Fibroblast of lung (primary cell): ENCODE measurements at regions not wholly inside any gene's neighbourhood (a gene's known extent, or its start where the extent isn't known, plus 50 kb on each side); places are given as distances from the start of the nearest gene placed in this dataset.

ENCODE experiments used
- DNase-seq, 2 donors: peaks; one replicate each; pipeline versions ENCODE4 v3.0.0 to v3.0.0-alpha.2; 2010; ENCODE audit warnings: low read depth in 2 of 2
- H2AFZ ChIP-seq: 2 replicates; pipeline ENCODE4 v1.5.1; 2012; ENCODE audit warnings: low read length, control low read depth, inconsistent platforms
- H3K27ac ChIP-seq: 2 replicates; pipeline ENCODE4 v1.5.1; 2011; ENCODE audit warnings: low read length, control low read depth; ENCODE audit not compliant: insufficient read depth
- H3K27me3 ChIP-seq: 2 replicates; pipeline ENCODE4 v1.5.1; 2011; ENCODE audit warnings: mild to moderate bottlenecking, low read length; ENCODE audit not compliant: control insufficient read depth, insufficient read depth
- H3K36me3 ChIP-seq: 2 replicates; pipeline ENCODE4 v1.5.1; 2011; ENCODE audit warnings: low read length; ENCODE audit not compliant: control insufficient read depth, insufficient read depth
- H3K4me1 ChIP-seq: 2 replicates; pipeline ENCODE4 v1.5.1; 2011; ENCODE audit warnings: low read length; ENCODE audit not compliant: control insufficient read depth, insufficient read depth; ENCODE audit errors: extremely low read depth
- H3K4me2 ChIP-seq: 2 replicates; pipeline ENCODE4 v1.5.1; 2011; ENCODE audit warnings: low read length, control low read depth; ENCODE audit not compliant: insufficient read depth; ENCODE audit errors: extremely low read depth
- H3K4me3 ChIP-seq, 4 experiments: fragments of 200-600 bp in 1 of 4; sonication (generic) in 1 of 4; replicated peaks in 1 of 4; 2 replicates each; pipeline ENCODE4 v1.5.1; 2011 to 2016; ENCODE audit warnings: low read length in 4 of 4, low read depth in 3 of 4, mild to moderate bottlenecking in 3 of 4, control low read depth in 2 of 4, inconsistent platforms in 1 of 4, mixed read lengths in 1 of 4; ENCODE audit not compliant: insufficient read depth in 1 of 4; ENCODE audit errors: control extremely low read depth in 1 of 4
- H3K79me2 ChIP-seq: 2 replicates; pipeline ENCODE4 v1.5.1; 2012; ENCODE audit warnings: mild to moderate bottlenecking, low read length, inconsistent platforms; ENCODE audit not compliant: control insufficient read depth, insufficient read depth
- H3K9ac ChIP-seq: 2 replicates; pipeline ENCODE4 v1.5.1; 2011; ENCODE audit warnings: mild to moderate bottlenecking, low read length, control low read depth; ENCODE audit not compliant: insufficient read depth
- H3K9me3 ChIP-seq: 2 replicates; pipeline ENCODE4 v1.5.1; 2012; ENCODE audit warnings: low read depth, low read length; ENCODE audit not compliant: control insufficient read depth, insufficient read depth
- H4K20me1 ChIP-seq: 2 replicates; pipeline ENCODE4 v1.5.1; 2011; ENCODE audit warnings: low read length; ENCODE audit not compliant: control insufficient read depth, insufficient read depth; ENCODE audit errors: extremely low read depth
- CTCF ChIP-seq, 2 donors: IDR thresholded peaks in 1 of 2; conservative IDR thresholded peaks in 1 of 2; 1 replicate in 1 of 2; 2 replicates in 1 of 2; pipeline ENCODE4 v1.5.1; 2011 to 2012; ENCODE audit warnings: low read length in 2 of 2, control low read depth in 1 of 2, inconsistent platforms in 1 of 2, low read depth in 1 of 2, mild to moderate bottlenecking in 1 of 2
- EZH2 ChIP-seq: IDR thresholded peaks from 2 replicates; pipeline ENCODE4 v1.5.1; 2012; ENCODE audit warnings: low read length, control low read depth, mild to moderate bottlenecking; ENCODE audit errors: missing control alignments

- H3K36me3 ChIP-seq = no peaks in the 10 kb centered on the region
- no peak overlapping the region for H3K4me2 ChIP-seq
- DNase-seq = no peak
- H3K79me2 ChIP-seq = no peaks in the 10 kb centered on the region
- H2AFZ ChIP-seq = no peak overlapping the region
- TF ChIP-seq EZH2 (no peak), CTCF (conservative IDR thresholded peaks at IDR 0.05 in 1 of 2, IDR thresholded peaks at IDR 0.05 in 1 of 2; ENCODE audit: low read depth in 1 of 2, low read length in 2 of 2) (no peak)
- no peaks in the 10 kb centered on the region for H3K9me3 ChIP-seq
- no peak overlapping the region for H3K4me3 ChIP-seq
- no peaks in the 10 kb centered on the region for H3K4me1 ChIP-seq
- no peaks in the 10 kb centered on the region for H3K27me3 ChIP-seq
- no peaks in the 10 kb centered on the region for H4K20me1 ChIP-seq
- H3K9ac ChIP-seq = no peak overlapping the region
- no peak overlapping the region for H3K27ac ChIP-seq
Measured at GRCh38 chr10:83750604-83751003, 388.7 kb upstream of the GHITM start.

GRCh38 chr10:83753490-83753889 is 385.8 kb upstream of the GHITM start:
- Histone ChIP-seq H3K36me3 (no peaks in the 10 kb centered on the region), H3K9ac (no peak overlapping the region), H3K4me3 (no peak overlapping the region), H3K27me3 (no peaks in the 10 kb centered on the region), H3K27ac (no peak overlapping the region), H3K4me1 (no peaks in the 10 kb centered on the region), H3K79me2 (no peaks in the 10 kb centered on the region), H3K4me2 (no peak overlapping the region), H4K20me1 (no peaks in the 10 kb centered on the region), H2AFZ (no peak overlapping the region), H3K9me3 (no peaks in the 10 kb centered on the region)
- no peak for TF ChIP-seq CTCF (conservative IDR thresholded peaks at IDR 0.05 in 1 of 2, IDR thresholded peaks at IDR 0.05 in 1 of 2; ENCODE audit: low read depth in 1 of 2, low read length in 2 of 2)
- no peak for TF ChIP-seq EZH2
- DNase-seq = no peak

- no peak overlapping the region for H2AFZ ChIP-seq
- no peak overlapping the region for H3K9ac ChIP-seq
Measured at GRCh38 chr10:83754857-83755256, 384.5 kb upstream of the GHITM start.

More at GRCh38 chr10:83754857-83755256, 384.5 kb upstream of the GHITM start:
- H3K79me2 ChIP-seq = no peaks in the 10 kb centered on the region
- no peak for TF ChIP-seq EZH2
- no peak for TF ChIP-seq CTCF (conservative IDR thresholded peaks at IDR 0.05 in 1 of 2, IDR thresholded peaks at IDR 0.05 in 1 of 2; ENCODE audit: low read depth in 1 of 2, low read length in 2 of 2)
- no peak for DNase-seq
- no peaks in the 10 kb centered on the region for H3K9me3 ChIP-seq
- H3K4me2 ChIP-seq = no peak overlapping the region
- H3K27ac ChIP-seq = no peak overlapping the region
- no peaks in the 10 kb centered on the region for H3K36me3 ChIP-seq
- H3K4me1 ChIP-seq = no peaks in the 10 kb centered on the region
- H3K27me3 ChIP-seq = no peaks in the 10 kb centered on the region
- H4K20me1 ChIP-seq = no peaks in the 10 kb centered on the region
- H3K4me3 ChIP-seq = no peak overlapping the region
